ENCODE measurements at regions not wholly inside any gene's neighbourhood (a gene's known extent, or its start where the extent isn't known, plus 50 kb on each side); places are given as distances from the start of the nearest gene placed in this dataset.

DNA sequence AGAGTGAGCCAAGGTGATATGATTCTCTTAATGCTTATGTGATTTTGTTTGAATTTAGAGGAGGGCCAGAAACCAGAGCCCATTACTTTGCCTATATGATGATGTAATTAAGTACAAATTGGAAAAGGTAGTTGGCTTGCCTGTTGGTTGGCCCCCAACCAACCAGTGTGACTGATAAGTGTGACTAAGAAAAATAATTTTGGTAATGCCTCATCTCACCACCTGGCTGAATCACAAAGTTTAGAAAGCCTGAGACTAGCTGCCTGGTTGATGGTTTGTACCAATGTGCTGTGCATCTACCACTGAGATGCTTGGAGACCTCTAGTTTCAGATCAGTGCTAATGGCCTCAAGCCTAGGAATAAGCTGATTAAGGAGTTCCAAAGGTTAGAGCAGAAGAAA is 338.7 kb downstream of the CDH2 start:
- TF ChIP-seq, protein P1, sequence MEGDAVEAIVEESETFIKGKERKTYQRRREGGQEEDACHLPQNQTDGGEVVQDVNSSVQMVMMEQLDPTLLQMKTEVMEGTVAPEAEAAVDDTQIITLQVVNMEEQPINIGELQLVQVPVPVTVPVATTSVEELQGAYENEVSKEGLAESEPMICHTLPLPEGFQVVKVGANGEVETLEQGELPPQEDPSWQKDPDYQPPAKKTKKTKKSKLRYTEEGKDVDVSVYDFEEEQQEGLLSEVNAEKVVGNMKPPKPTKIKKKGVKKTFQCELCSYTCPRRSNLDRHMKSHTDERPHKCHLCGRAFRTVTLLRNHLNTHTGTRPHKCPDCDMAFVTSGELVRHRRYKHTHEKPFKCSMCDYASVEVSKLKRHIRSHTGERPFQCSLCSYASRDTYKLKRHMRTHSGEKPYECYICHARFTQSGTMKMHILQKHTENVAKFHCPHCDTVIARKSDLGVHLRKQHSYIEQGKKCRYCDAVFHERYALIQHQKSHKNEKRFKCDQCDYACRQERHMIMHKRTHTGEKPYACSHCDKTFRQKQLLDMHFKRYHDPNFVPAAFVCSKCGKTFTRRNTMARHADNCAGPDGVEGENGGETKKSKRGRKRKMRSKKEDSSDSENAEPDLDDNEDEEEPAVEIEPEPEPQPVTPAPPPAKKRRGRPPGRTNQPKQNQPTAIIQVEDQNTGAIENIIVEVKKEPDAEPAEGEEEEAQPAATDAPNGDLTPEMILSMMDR (IDR thresholded peaks at IDR 0.05; ENCODE audit: insufficient read depth, low read depth, low read length): no peak
- no peak for TF ChIP-seq EZH2 (IDR thresholded peaks at IDR 0.05; ENCODE audit: insufficient read depth, low read length)

All from astrocyte (in vitro differentiated cells and primary cell).